ENCODE measurements at regions not wholly inside any gene's neighbourhood (a gene's known extent, or its start where the extent isn't known, plus 50 kb on each side); places are given as distances from the start of the nearest gene placed in this dataset.
"Not testable (repeated sequence)": the region's sequence is repeated elsewhere in the genome, so short reads cannot be mapped to it uniquely, and the experiment has no call there.

DNA sequence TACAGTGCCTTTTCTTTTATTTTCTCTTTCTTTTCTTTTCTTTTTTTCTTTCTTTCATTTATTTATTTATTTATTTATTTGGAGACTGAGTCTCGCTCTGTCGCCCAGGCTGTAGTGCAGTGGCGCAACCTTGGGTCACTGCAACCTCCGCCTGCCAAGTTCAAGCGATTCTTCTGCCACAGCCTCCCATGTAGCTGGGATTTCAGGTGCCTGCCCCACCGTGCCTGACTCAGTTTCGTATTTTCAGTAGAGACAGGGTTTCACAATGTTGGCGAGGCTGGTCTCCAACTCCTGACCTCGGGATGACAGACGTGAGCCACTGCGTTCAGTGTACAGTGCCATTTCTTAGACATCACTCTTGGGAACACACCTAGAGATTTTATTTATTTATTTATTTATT lies 110.0 kb upstream of the ANKRD30BL start:
- TF ChIP-seq, protein P1, sequence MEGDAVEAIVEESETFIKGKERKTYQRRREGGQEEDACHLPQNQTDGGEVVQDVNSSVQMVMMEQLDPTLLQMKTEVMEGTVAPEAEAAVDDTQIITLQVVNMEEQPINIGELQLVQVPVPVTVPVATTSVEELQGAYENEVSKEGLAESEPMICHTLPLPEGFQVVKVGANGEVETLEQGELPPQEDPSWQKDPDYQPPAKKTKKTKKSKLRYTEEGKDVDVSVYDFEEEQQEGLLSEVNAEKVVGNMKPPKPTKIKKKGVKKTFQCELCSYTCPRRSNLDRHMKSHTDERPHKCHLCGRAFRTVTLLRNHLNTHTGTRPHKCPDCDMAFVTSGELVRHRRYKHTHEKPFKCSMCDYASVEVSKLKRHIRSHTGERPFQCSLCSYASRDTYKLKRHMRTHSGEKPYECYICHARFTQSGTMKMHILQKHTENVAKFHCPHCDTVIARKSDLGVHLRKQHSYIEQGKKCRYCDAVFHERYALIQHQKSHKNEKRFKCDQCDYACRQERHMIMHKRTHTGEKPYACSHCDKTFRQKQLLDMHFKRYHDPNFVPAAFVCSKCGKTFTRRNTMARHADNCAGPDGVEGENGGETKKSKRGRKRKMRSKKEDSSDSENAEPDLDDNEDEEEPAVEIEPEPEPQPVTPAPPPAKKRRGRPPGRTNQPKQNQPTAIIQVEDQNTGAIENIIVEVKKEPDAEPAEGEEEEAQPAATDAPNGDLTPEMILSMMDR (IDR thresholded peaks at IDR 0.05) = not testable (repeated sequence)
- not testable (repeated sequence) for TF ChIP-seq POLR2A (IDR thresholded peaks at IDR 0.05)

Measured in heart left ventricle (tissue), 13 donors.